ENCODE measurements at regions not wholly inside any gene's neighbourhood (a gene's known extent, or its start where the extent isn't known, plus 50 kb on each side); places are given as distances from the start of the nearest gene placed in this dataset.
"Not testable (repeated sequence)": the region's sequence is repeated elsewhere in the genome, so short reads cannot be mapped to it uniquely, and the experiment has no call there.

DNA sequence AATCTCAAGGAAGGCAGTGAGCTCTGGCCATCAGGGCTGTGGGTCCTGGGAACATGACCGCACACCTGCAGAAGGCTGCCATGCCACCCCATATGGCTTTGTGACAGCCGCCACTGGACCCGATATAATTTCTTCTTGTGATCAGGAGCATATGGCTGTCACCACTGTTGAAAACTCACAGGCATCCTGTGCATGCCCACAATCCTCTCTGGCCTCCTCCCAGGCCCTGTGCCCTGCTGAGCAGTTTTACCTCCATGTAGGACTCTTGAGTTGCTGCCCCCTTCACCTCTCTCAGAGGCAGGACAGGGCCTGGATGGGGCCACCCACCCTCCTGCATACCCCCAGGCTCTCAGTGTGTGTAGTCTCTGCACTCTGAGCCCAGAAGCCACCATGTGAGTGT is 391.9 kb upstream of the AKR1E2 start:
- DNase-seq, result no peak

DNA sequence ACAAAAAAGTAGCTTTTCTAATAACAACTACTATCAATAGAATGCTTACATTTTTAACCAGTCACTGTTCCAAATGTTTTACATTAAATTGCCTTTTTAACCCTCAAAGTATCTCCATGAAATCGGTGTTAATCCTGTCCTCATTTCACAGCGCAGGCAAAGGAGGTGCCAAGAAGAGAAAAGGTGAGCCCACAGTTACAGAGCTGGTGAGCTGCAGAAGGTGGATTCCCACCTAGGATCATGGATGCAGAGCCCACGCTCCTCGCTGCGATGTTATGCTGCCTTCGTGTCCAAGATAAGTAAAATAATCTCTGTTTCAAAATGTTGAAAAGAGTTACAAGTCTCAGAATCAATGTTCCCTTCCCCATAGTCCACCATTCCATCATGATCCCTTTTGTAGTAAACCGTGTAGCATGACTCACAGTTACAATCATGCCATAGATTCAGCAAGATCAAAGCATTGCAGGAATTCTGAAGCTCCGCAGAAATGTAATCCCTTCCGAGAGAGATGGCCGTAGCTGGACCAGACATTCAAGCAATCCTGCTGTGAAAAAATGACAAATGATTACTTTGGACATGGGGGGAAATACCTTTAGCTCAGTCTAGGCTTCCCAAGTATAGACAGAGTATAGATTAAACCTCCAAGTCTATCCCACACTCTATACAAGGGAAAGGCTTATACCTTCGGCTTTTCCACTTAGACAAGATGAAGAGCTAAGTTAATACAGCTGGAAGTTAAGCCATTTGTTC is 394.7 kb upstream of the AKR1E2 start:
- no peak for DNase-seq

DNA sequence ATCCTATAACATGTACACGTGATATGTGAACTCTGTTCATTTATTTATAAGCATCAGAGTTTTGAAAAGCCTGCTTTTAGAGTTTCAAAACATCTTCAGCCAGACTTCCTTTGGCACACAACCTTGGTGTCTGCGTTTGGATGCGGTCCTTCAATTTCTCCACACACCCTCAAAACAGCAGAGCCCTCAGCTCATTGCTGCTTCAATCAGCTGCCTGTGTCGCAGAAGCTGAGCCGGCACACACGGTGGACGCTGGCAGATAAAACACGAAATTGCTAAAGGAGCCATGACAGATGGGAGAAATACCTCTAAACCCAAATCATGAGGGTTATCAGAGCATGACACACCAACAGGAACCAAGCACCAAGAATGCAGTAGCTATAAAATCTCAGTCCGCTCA is 396.4 kb upstream of the AKR1E2 start:
- no peak for DNase-seq

DNA sequence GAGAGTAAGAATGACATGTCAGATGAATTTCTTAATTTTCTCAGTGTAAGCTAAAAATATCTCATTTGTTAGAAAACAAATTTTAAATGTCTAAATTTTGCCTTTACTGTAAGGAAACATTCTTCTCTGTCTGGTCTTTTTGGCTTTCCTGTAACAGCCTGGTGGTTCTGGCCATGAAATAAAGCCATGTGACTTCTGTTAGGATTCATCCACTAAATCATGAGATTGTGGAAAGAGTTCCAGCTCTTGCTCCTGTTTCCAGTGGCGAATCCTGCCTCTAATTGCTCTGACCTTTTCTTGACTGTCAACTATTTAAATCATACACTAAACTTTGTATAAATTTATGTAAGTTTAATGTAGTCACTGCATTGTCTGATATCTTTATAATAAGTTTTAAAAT is 398.5 kb upstream of the AKR1E2 start:
- no peak for DNase-seq

DNA sequence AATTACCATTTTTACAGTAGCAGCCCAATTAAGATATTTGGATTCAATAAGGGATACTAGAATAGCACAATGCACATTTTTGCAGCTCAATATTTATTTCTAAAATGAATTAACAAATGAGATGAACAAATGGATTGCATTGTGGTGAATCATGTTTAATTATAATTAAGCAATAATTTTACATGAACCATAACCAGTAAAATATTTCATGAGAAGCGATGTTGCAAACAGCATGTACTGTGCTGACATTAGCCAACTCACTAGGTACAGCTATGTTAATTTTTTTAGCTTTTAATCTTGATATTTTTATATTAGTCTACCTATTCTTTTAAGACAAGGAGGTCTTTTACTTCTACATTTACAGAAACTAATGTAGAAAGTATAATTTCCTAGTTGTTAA is 399.1 kb upstream of the AKR1E2 start:
- no peak for DNase-seq

DNA sequence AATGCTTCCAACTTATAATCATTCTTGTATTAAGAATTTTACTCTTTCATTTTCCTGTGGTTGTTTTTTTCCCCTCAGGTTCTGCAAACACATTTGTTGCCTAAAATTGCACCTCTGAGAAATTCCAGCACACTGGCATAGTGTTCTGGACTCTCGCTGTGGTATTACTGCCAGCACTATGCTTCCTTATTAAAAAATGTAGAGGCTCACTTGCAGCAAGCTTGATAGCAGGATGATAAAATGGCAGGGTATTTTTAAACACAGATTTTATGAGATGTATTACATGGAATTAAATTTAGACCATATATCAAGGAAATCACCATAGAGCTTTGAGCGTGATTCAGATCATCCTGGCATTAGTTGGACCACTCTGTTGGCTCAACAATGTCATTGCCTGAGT is 416.7 kb upstream of the AKR1E2 start:
- DNase-seq, result no peak

DNA sequence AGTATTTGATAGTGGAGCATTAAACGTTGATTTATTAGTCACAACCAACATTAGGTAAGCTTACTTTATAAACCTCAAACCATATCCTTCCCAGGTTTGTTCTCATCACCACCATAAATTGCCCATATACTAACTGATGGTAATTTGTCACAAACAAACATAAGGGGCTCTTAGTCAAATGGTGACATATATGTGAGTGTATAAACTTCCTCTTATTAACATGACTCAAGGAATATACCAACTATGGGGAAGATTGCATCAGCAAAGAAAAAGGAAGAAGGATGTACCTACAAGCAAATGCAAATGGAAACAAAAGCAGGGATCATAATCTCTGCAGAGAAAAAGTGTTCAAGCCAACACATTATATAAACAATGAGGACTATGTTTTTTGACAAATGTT is 418.2 kb upstream of the AKR1E2 start:
- no peak for DNase-seq

DNA sequence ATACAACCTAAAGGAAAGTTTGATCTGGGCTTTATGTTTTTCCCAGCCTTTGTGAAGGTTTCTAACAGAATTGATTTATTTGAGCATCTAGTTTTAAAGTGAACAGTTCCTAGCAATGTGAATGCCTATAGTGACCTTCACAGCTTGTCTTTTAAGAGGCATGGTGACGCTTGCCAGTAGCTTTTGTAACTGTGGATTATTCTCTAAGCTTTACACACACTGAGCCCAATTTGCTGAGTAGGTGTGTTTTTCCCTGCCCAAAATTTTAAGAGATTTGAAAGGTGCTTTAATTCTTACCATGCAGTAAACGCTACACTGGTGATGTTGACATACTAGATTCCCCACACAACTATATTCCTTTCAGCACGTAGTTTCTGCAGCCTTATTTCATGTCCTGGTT is 420.2 kb upstream of the AKR1E2 start:
- no peak for DNase-seq

DNA sequence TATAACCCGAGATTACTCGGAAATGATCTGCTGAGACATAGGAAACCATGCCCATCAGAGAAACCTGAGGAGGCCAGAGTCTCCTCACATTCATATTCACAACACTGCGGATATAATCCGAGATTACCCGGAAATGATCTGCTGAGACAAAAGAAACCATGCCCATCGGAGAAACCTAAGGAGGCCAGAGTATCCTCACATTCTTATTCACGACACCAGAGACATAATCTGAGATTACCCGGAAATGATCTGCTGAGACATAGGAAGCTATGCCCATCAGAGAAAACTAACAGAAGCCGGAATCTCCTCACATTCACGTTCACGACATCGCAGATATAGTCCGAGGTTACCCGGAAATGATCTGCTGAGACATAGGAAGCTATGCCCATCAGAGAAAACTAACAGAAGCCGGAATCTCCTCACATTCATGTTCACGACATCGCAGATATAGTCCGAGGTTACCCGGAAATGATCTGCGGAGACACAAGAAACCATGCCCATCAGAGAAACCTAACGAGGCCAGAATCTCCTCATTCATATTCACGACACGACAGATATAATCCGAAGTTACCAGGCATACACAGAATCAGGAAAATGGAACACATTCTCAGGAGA is 422.3 kb upstream of the AKR1E2 start:
- DNase-seq, result no peak

DNA sequence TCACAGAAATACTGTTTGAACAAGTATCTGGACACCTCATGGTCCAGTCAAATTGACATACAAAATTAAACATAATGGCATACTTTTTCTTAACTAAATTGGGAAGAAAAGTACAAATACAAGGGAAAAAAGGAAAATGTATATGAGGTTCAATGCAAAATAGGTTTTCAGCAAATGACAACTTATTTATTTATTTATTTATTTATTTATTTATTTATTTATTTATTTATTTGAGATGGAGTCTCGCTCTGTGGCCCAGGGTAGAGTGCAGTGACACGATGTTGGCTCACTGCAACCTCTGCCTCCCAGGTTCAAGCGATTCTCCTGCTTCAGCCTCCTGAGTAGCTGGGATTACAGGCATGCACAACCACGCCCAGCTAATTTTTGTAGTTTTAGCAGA is 424.9 kb upstream of the AKR1E2 start:
- DNase-seq, result not testable (repeated sequence)

DNA sequence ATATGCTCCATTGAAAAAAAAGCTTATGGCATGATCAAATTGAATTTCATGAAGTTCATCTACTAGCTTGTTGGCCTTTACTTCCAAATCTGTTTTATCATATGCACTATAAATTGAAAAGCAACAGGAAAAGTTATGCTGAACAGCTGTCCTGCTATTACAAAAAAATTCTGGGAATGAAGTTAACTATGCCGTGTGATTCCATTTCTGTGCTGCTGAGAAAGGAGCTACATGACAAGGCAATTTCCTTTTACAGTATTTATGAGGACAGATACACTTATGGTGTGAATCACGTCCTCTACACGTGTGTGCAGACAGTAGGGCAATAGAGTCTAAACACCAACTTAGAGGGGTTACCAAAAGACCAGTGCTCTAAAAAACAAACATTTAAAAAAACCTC is 426.5 kb upstream of the AKR1E2 start:
- no peak for DNase-seq

DNA sequence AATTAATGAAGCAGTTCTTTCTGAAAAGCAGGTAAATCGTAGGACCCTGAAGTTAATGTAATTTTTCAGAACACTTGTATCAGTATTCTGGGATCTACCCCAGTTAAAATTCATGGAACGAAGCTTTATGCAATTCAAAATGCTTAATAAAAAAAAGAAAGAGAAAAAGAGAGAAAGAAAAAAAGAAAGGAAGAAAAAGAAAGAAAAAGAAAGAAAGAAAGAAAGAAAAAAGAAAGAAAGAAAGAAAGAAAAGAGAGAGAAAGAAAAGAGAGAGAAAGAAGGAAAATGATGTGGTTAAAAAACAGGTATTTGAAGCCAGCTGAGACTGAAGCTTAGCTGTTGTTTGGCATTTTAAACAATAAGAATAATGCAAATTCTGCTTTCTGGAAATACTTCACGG is 427.4 kb upstream of the AKR1E2 start:
- DNase-seq, result no peak

DNA sequence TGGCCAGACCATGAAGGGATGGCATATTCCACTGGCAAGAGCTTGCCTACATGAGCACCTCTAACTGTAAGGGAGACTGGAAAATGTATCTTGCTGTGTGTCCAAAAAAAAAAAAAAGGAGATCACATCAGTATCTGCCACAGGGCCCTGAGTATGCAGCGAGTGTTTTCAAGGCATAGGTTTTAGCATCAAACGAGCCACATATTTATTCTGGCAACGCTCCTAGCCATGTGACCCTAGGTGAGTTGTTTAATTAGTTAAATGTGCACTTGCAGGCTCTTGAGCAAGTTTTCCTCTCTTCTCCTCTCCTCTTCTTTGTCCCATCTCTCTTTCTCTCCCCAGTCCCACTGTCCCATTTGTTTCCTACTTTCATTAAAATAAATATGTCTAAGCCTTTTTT is 428.7 kb upstream of the AKR1E2 start:
- no peak for DNase-seq

DNA sequence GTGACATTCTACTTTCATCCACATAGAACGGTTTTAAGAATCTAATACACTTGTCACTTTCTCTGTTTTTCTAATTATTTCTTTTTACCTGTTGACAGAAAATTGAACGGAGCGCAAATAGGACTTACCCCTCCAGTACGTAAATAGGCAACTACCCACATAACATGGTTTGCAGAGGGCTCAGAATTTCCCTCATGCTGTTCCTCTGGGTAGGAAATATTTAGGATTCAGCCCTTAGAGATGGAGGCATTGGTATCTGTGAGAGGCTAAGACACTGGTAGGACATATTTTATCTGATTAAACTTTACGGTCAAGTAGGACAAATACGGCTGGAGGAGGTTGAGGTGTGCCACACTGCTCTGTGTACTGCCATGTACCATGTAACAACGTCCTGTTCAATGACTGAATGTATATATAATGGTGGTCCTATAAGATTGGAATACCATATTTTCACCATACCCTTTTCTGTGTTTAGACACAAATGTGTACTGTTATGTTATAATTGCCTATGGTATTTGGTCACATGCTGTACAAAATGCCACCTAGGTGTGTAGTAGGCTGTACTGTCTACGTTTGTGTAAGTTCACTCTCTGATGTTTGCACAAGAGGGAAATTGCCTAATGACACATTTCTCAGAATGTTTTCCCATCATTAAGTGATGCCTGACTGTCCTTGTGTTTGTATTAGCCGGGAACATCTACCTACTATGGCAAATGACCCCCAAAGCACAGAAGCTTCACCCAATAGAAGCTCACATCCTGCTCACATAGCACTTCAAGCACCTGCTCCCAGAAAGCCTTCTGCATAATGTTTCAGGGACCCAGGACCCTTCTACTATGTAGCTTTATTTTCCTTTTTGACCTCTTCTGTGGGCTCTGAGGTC is 429.4 kb upstream of the AKR1E2 start:
- DNase-seq, result no peak

DNA sequence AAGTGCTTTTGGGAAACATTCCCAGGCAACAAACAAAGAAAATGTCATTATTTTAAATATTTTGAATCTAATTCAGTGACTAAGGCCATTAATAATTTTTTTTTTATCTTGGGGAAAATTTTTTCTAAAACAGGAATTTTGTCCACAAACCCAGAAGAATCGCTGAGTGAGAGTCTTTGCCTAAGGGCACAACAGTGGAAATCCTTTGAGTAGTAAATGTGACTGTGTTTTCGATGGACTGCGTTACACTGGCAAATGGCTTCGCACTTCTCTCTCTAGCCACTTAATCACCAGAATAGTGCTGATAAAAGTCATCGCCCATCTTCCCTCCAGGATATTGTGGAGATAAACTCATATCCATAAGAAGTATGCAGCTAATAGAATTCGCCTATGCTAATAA is 430.3 kb upstream of the AKR1E2 start:
- no peak for DNase-seq

DNA sequence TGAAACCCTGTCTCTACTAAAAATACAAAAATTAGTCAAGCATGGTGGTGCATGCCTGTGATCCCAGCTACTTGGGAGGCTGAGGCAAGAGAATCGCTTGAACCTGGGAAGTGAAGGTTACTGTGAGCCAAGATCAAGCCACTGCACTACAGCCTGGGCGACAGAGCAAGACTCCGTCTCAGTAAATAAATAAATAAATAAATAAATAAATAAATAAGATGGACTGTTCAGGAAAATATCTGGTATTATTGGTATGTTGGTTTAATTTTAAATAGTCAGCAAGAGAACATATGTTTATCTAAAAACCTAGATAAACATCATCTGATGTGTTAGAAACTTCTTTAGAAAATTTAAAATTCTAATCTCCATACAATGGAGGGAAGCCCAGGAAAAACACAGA is 431.6 kb upstream of the AKR1E2 start:
- DNase-seq, result not testable (repeated sequence)

DNA sequence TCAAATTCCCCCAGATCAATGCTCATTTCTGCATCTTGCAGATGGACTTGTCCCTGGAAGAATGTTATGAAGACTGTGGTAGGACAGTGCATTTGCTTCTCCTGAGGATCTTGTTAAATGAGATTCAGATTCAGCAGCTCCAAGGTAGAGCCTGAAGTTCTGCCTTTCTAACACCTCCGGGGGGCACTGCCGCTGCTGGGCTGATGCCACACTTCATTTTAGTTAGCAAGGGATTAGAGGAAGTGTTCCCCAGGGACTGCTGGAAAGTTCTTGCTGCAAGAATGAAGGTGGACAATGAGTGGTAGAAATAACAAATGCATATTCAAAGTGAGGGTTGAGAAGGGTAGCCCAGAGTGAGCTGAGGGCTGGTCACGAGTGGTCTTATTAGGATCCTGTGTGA is 434.3 kb upstream of the AKR1E2 start:
- DNase-seq, result no peak

DNA sequence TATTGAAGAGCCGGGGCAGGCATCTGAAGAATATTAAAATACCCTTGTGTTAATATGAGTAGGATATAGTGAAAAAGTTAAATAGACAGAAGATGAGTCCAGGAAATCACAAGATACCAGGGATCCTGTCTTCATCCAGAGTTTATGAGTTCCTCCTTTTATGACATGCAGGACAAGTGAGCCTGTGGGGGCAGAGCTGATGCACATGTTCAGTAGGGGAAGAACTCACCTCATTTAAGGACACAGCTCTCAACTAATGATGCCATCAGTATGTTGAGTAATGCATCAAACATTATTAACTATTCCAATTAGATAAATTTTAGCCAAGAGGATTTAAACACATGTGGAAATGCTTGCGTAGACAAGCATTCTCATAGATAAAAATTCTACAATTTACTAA is 435.8 kb upstream of the AKR1E2 start:
- no peak for DNase-seq

DNA sequence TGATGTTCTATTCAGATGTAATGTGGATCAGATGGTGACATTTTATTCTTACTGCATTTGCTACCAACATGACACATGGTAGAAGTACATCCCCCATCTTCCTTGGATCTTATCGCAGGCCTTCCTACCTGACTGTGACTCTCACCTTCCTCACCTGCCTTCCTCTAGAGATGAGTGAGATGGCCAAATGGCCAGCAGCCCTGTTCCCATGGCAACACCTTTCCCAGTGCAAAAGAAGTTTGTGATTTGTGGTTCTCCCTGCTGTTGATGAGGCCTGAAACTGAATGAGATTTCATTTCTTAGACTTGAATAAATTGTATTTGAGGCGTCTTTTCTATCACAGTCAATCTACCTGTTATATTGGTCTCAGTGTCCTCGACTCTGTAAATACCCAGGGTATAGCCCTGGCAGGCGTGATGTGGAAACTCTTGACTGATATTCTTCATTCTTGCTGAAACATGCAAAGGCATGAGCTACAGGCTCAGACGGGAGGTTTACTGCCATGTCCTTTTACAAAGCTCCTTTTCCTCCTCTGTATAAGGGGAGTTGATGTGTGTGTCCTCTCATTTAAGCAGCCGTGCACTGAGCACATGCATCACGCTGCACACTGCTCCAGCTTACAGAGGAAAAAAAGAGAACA is 440.7 kb upstream of the AKR1E2 start:
- no peak for DNase-seq

DNA sequence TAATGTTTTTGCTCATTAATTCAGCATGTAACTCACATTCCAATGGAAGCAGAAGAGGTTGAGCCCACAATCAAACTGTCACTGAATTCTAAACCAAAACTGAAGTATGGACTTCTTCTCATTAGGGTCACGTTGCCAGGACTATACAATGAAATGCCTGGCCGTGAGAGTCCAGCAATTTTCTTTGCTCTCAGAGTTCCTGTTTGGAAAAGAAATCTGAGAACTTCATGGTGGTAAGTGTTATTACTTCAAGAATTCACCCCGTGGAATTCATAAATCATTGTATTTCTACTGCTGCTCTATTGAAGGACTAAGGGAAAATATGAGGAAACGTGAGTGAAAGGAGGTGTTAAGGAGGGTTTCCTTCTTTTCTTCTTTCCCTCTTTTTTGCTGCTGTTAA is 441.8 kb upstream of the AKR1E2 start:
- DNase-seq, result no peak

DNA sequence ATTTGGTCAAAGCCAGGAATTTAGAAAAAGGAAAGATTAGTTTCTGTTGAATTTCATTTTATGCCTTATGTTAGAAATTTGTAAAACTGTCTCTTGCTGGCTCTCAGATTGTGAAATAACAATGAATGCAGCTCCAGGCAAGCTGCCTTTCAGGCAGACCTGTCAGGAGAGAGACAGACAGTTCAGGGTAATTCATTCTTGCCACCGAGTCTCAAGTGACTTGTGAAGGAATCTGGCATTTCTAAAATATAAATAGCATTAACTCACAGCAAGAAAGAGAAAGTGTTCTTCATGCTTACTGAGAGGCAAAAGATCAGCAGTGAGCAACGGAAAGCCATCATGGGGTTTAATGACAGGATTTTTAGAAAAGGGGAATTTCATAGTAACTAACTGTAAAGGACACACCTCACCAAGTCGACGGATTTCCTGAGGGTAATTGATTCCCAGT is 442.3 kb upstream of the AKR1E2 start:
- no peak for DNase-seq

DNA sequence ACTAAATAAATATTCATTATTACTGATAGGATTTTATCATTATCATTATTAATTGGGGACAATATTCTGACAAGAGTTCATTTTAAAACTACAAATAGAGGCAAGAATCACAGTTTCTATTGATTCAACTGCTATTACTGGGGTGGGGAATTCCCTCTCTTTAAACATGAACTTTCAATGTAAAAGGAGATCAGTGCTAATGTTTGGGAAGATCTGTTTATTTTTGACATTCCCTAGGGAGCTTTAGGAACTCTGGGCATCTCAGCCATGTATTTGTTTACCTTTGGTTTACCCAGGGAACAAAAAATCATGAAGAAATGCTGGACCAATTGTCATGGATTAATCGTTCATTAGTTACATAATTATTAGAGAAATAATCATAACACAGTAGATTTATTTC is 443.2 kb upstream of the AKR1E2 start:
- DNase-seq, result no peak

DNA sequence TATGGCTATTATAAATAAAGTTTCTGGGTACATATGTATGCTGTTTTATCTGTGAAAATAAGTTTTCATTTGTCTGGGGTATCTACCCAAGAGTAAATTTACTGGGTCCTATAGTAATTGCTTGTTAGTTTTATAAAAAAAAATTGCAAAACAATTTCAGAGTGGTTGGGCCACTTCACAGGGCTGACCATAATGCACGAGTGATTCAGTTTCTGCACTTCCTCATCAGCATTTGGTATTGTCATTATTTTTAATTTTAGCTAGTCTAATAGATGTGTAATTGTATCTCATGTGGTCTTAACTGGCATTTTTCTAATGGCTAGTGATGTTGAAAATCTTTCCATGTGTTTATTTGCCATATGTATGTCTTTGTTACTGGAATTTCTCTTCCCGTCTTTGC is 452.4 kb upstream of the AKR1E2 start:
- DNase-seq, result no peak

DNA sequence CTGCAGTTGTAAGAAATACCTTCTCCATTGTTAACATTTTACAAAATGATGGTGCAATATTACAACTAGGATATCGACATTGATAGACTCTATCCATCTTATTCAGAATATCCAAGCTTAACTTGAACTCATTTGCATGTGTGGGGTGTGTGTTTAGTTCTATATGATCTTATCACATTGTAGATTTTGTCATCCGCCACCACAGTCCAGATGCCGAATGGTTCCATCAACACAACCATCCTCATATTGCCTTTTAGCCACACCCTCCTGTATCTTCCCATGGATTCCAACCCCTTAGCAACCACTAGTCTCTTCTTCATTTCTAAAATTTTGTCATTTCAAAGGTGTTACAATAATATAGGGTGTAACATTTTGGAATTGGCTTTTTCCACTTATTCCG is 452.9 kb upstream of the AKR1E2 start:
- no peak for DNase-seq

Measured in NK-92 treated with Interleukin-12 subunit alpha and Interleukin-12 subunit beta, amount 100 ng/mL, for 24 hours (cell line).